ENCODE measurements at regions not wholly inside any gene's neighbourhood (a gene's known extent, or its start where the extent isn't known, plus 50 kb on each side); places are given as distances from the start of the nearest gene placed in this dataset.

DNA sequence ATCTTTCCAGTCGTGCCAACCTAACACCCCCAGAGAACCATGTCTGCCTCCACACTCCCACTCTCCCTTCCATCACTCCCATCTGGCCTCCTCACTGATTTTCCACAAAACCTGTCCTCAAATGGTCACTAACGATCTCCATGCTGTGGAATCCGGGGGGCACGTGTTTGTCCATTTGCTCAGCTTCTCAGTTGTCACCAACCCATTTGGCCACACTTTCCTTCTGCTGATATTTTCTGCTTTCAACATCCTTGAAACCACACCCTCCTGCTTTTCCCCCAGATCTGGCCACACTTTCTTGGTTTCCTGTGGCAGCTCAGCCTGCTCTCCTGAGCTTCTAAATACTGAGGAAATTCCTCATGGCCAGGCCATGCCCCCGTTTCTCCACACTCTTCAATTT is 257.2 kb upstream of the NSMCE3 start (continued):
- TF ChIP-seq, protein P1, sequence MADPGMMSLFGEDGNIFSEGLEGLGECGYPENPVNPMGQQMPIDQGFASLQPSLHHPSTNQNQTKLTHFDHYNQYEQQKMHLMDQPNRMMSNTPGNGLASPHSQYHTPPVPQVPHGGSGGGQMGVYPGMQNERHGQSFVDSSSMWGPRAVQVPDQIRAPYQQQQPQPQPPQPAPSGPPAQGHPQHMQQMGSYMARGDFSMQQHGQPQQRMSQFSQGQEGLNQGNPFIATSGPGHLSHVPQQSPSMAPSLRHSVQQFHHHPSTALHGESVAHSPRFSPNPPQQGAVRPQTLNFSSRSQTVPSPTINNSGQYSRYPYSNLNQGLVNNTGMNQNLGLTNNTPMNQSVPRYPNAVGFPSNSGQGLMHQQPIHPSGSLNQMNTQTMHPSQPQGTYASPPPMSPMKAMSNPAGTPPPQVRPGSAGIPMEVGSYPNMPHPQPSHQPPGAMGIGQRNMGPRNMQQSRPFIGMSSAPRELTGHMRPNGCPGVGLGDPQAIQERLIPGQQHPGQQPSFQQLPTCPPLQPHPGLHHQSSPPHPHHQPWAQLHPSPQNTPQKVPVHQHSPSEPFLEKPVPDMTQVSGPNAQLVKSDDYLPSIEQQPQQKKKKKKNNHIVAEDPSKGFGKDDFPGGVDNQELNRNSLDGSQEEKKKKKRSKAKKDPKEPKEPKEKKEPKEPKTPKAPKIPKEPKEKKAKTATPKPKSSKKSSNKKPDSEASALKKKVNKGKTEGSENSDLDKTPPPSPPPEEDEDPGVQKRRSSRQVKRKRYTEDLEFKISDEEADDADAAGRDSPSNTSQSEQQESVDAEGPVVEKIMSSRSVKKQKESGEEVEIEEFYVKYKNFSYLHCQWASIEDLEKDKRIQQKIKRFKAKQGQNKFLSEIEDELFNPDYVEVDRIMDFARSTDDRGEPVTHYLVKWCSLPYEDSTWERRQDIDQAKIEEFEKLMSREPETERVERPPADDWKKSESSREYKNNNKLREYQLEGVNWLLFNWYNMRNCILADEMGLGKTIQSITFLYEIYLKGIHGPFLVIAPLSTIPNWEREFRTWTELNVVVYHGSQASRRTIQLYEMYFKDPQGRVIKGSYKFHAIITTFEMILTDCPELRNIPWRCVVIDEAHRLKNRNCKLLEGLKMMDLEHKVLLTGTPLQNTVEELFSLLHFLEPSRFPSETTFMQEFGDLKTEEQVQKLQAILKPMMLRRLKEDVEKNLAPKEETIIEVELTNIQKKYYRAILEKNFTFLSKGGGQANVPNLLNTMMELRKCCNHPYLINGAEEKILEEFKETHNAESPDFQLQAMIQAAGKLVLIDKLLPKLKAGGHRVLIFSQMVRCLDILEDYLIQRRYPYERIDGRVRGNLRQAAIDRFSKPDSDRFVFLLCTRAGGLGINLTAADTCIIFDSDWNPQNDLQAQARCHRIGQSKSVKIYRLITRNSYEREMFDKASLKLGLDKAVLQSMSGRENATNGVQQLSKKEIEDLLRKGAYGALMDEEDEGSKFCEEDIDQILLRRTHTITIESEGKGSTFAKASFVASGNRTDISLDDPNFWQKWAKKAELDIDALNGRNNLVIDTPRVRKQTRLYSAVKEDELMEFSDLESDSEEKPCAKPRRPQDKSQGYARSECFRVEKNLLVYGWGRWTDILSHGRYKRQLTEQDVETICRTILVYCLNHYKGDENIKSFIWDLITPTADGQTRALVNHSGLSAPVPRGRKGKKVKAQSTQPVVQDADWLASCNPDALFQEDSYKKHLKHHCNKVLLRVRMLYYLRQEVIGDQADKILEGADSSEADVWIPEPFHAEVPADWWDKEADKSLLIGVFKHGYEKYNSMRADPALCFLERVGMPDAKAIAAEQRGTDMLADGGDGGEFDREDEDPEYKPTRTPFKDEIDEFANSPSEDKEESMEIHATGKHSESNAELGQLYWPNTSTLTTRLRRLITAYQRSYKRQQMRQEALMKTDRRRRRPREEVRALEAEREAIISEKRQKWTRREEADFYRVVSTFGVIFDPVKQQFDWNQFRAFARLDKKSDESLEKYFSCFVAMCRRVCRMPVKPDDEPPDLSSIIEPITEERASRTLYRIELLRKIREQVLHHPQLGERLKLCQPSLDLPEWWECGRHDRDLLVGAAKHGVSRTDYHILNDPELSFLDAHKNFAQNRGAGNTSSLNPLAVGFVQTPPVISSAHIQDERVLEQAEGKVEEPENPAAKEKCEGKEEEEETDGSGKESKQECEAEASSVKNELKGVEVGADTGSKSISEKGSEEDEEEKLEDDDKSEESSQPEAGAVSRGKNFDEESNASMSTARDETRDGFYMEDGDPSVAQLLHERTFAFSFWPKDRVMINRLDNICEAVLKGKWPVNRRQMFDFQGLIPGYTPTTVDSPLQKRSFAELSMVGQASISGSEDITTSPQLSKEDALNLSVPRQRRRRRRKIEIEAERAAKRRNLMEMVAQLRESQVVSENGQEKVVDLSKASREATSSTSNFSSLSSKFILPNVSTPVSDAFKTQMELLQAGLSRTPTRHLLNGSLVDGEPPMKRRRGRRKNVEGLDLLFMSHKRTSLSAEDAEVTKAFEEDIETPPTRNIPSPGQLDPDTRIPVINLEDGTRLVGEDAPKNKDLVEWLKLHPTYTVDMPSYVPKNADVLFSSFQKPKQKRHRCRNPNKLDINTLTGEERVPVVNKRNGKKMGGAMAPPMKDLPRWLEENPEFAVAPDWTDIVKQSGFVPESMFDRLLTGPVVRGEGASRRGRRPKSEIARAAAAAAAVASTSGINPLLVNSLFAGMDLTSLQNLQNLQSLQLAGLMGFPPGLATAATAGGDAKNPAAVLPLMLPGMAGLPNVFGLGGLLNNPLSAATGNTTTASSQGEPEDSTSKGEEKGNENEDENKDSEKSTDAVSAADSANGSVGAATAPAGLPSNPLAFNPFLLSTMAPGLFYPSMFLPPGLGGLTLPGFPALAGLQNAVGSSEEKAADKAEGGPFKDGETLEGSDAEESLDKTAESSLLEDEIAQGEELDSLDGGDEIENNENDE (IDR thresholded peaks at IDR 0.05; ENCODE audit: insufficient replicate concordance, low read length): no peak
- TF ChIP-seq RFX5 (IDR thresholded peaks at IDR 0.05; ENCODE audit: borderline replicate concordance, low read depth, low read length) (no peak), SIRT6 (IDR thresholded peaks at IDR 0.05; ENCODE audit: low read length) (no peak), NRF1 (IDR thresholded peaks at IDR 0.05; ENCODE audit: low read depth, low read length) (no peak), EZH2 (IDR thresholded peaks at IDR 0.05; ENCODE audit: low read depth, low read length, severe bottlenecking) (no peak), HDAC6 (IDR thresholded peaks at IDR 0.05; ENCODE audit: low read depth, low read length) (no peak), CBX8 (IDR thresholded peaks at IDR 0.05; ENCODE audit: borderline replicate concordance, low read depth, low read length) (no peak), CTBP2 (IDR thresholded peaks at IDR 0.05; ENCODE audit: borderline replicate concordance, insufficient read depth, insufficient read length, low read length) (no peak), BRCA1 (IDR thresholded peaks at IDR 0.05; ENCODE audit: low read depth, low read length) (no peak)
- TF ChIP-seq, protein P2, sequence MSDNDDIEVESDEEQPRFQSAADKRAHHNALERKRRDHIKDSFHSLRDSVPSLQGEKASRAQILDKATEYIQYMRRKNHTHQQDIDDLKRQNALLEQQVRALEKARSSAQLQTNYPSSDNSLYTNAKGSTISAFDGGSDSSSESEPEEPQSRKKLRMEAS (IDR thresholded peaks at IDR 0.05): no peak

Data from H1 (cell line).